Heart left ventricle (tissue), 13 donors: ENCODE measurements at regions not wholly inside any gene's neighbourhood (a gene's known extent, or its start where the extent isn't known, plus 50 kb on each side); places are given as distances from the start of the nearest gene placed in this dataset.

Experiments used
- POLR2A ChIP-seq, 2 donors: fragments of 450-650 bp; IDR thresholded peaks; one replicate each; pipeline ENCODE4 v1.6.1; 2017; ENCODE audit warnings: antibody characterized with exemption in 2 of 2, mild to moderate bottlenecking in 2 of 2, moderate library complexity in 2 of 2
- TF ChIP-seq, protein P1 (sequence below), 12 donors: fragments of 200-600 bp; sonication (generic) in 4 of 12; IDR thresholded peaks; one replicate each; pipeline versions ENCODE4 v1.5.0 to v1.8.0; 2018 to 2022; ENCODE audit warnings: antibody characterized with exemption in 12 of 12, mild to moderate bottlenecking in 5 of 12
- donor health status: ischemic (EF 13 %, LVEDD 7.1; RV severe dilation, severe dysfunction).
- donor health status: DM: no; HTN: yes; CAD: no.
- donor health status: DM: no; HTN: no; CAD: no.
- donor health status: ischemic (EF 25% LVEDD 6.9; RV normal size, moderate dysfunction).
- donor health status: ischemic (EF 25% LVEDD 5.7; RV mildly dilated, moderate dysfunction).
- donor health status: ischemic (EF 35%, LVEDD 5.7; RV mildly dilated, moderate dysfunction).
- donor health status: nonischemic (EF 11% LVEDD 7.7; RV severe dilation, severe dysfunction).
- donor health status: DM: yes; HTN: yes; CAD: no.
- donor health status: PGD.
- donor health status: ischemic (EF 29% LVEDD 5.4; RV normal size, mild dysfunction).
- donor health status: nonischemic (EF 23%, LVEDD 6.1; RV moderate dilation, normal function).

- TF ChIP-seq, protein P1, sequence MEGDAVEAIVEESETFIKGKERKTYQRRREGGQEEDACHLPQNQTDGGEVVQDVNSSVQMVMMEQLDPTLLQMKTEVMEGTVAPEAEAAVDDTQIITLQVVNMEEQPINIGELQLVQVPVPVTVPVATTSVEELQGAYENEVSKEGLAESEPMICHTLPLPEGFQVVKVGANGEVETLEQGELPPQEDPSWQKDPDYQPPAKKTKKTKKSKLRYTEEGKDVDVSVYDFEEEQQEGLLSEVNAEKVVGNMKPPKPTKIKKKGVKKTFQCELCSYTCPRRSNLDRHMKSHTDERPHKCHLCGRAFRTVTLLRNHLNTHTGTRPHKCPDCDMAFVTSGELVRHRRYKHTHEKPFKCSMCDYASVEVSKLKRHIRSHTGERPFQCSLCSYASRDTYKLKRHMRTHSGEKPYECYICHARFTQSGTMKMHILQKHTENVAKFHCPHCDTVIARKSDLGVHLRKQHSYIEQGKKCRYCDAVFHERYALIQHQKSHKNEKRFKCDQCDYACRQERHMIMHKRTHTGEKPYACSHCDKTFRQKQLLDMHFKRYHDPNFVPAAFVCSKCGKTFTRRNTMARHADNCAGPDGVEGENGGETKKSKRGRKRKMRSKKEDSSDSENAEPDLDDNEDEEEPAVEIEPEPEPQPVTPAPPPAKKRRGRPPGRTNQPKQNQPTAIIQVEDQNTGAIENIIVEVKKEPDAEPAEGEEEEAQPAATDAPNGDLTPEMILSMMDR (IDR thresholded peaks at IDR 0.05): no peak
- no peak for TF ChIP-seq POLR2A (IDR thresholded peaks at IDR 0.05)
Measured at GRCh38 chrX:25337841-25338240, 322.1 kb upstream of the ARX start.
